ENCODE measurements at regions not wholly inside any gene's neighbourhood (a gene's known extent, or its start where the extent isn't known, plus 50 kb on each side); places are given as distances from the start of the nearest gene placed in this dataset.

GRCh38 chr11:80586464-80586863 lies 1145.6 kb upstream of the TENM4 start:
- H3K4me3 ChIP-seq (replicated peaks; ENCODE audit: low read depth, low read length): no peak overlapping the region
- DNase-seq (ENCODE audit: low read depth): no peak
- TF ChIP-seq CTCF (IDR thresholded peaks at IDR 0.05; ENCODE audit: low read length, missing control alignments): no peak

- H3K4me3 ChIP-seq (replicated peaks; ENCODE audit: low read depth, low read length): no peak overlapping the region
- DNase-seq (ENCODE audit: low read depth): no peak
- TF ChIP-seq CTCF (IDR thresholded peaks at IDR 0.05; ENCODE audit: low read length, missing control alignments): no peak
These were observed 1143.8 kb upstream of the TENM4 start for GRCh38 chr11:80584661-80585060.

GRCh38 chr11:80569832-80570231 lies 1129.0 kb upstream of the TENM4 start:
- TF ChIP-seq CTCF (IDR thresholded peaks at IDR 0.05; ENCODE audit: low read length, missing control alignments): no peak
- H3K4me3 ChIP-seq (replicated peaks; ENCODE audit: low read depth, low read length): no peak overlapping the region
- DNase-seq (ENCODE audit: low read depth): no peak

GRCh38 chr11:80565231-80565630 lies 1124.4 kb upstream of the TENM4 start:
- DNase-seq (ENCODE audit: low read depth): no peak
- H3K4me3 ChIP-seq (replicated peaks; ENCODE audit: low read depth, low read length): no peak overlapping the region
- no peak for TF ChIP-seq CTCF (IDR thresholded peaks at IDR 0.05; ENCODE audit: low read length, missing control alignments)

- no peak for DNase-seq (ENCODE audit: low read depth)
- no peak overlapping the region for H3K4me3 ChIP-seq (replicated peaks; ENCODE audit: low read depth, low read length)
- no peak for TF ChIP-seq CTCF (IDR thresholded peaks at IDR 0.05; ENCODE audit: low read length, missing control alignments)
These were observed 1121.8 kb upstream of the TENM4 start for GRCh38 chr11:80562523-80563125.

- DNase-seq (ENCODE audit: low read depth): no peak
- no peak for TF ChIP-seq CTCF (IDR thresholded peaks at IDR 0.05; ENCODE audit: low read length, missing control alignments)
- H3K4me3 ChIP-seq (replicated peaks; ENCODE audit: low read depth, low read length): no peak overlapping the region
These were observed 1119.1 kb upstream of the TENM4 start for GRCh38 chr11:80559942-80560341.

GRCh38 chr11:80553565-80553964 lies 1112.7 kb upstream of the TENM4 start:
- TF ChIP-seq CTCF (IDR thresholded peaks at IDR 0.05; ENCODE audit: low read length, missing control alignments): no peak
- no peak overlapping the region for H3K4me3 ChIP-seq (replicated peaks; ENCODE audit: low read depth, low read length)
- no peak for DNase-seq (ENCODE audit: low read depth)
